ENCODE measurements at regions not wholly inside any gene's neighbourhood (a gene's known extent, or its start where the extent isn't known, plus 50 kb on each side); places are given as distances from the start of the nearest gene placed in this dataset.

DNA sequence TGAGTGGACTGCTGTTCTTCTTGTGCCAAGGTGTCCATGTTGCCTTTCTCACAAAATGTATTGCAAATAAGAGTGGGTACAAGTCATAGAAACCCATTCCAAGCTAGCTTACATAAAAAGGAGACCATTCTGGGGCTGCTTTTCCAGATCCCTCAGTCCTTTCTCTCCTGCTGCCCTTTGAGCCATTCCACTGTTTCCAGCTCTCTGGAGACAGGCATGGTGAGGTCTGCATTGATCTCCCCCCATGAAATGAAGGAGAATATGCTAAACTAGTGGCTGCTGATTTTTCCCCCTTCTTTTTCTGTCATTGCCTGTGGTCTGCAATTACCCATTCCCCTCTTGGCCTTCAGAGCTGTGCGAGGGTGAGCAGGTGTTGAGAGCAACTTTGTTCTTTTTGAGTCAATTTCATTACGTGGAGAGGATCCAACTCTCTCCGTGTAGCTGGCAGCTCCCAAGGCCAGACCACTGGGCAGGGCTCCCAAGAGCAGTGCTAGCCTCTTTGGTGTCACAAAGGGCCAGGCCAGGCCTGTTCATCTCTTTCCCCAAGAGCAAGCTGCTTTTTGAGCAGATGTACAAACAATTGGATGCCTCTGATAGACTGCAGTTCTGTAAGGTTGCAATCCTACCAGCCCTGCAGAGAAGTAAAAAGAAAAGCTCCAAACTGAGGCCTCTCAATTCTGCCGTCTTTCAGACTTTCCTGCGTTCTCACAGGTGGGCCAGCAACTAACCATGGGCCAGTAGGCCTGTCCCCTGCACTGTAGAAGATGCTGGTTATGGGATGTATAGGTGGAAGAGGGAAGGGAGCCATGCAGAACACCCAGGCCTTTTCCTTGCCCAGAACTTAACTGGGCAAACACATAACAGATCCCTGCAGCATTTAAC, 96.1 kb upstream of the ARMC2 start:
- DNase-seq (ENCODE audit: low spot score), result no peak

DNA sequence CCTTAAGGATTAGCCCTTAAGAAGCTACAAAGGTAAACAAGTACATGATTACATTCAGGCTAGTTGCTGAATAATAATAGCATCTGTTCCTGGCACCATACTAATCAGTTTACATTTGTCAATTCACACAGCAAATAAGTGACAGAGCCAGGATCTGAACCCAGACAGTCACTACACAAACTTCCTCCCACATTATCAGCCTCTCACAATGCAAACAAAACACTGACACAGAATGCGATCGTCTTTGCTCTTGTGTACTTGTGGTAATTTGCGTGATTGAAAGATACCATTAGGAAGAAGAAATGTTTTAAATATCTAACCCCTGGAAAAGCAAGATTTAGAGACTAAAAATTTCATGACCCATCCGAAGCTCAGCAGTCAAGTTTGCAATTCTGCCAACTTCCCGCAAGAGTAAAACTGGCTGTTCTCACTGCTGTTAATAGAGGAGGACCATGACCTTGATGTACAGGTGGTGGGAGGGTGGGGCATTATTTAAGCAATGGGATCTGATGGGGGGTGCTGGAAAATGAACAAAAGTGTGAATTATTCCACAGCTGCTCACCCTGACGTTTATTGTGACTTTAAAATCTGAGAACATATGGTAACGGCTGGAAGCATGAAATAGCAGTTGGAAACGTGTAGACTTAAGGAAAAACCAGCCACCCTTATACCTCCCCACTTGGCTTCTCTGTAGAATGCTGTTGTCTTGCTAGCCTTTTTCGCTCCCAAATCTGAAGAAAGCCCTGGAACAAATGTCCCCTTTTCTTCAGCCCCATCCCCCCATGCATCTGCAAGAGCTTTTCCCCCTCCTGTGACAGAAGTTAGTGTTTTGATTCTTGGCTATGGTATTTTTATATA, 95.3 kb upstream of the ARMC2 start:
- no peak for DNase-seq (ENCODE audit: low spot score)

DNA sequence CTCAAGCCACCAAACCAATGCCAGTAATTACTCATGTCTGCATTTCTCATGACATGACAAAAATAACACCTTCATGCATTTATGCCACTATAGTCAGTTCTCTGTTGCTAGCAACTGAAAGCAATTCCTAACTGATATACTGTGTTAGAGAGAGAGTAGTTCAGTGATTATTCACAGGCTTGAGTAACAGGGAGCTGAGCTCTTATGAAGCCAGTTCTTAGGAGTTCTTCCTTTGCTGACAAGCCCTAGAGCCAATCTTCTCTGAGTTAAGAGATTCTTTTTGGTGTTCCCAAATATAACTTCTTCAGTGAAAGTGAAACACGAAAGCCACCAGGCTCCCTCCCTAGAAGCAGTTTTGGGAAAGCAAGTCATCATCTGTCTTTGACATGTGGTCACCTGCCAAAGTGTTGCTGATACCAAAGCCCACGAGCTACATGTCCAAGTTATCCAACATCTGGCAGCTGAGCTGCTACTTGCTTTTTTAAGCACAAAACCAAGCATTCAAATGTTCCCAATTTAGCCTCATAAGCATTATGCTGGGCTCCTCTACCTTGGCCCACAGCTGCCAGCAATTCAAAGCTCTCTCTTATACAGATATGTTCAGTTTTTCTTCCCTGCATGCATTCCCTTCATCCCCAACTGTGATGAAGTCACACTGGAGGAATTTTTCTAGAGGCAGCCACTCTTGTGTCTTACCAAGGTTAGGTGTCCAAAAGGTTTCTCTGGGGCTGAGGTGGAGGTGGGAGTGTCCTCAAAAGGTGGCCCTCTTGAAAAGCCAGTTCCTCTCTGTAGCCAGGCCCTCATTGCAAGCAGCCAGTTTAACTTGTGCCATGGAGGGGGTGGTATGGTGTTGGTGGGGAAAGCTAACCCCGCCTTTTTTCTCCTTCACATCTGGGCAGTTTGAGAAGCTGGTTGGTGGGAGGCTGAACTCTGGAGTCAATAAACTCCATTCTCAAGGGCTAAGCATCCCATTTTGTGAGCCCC, 92.7 kb upstream of the ARMC2 start:
- no peak for DNase-seq (ENCODE audit: low spot score)

DNA sequence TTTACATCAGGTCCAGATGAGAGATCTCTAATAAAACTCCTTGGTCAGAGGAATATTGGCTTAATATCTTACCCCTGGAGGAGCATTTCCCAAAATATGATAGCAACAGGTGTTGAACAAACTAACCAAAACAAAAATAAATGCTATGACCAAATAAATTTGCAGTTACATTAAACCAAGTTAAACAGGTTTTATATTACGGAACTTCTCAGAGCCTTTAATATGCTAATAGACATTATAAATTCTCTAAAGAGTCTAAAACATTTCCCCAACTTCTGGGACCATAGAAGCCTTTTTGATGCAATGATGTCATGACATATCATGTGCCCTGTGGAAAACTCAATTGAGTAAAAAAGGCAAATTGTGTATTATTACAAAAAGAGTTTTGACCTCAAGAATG, 90.9 kb upstream of the ARMC2 start:
- no peak for DNase-seq (ENCODE audit: low spot score)

DNA sequence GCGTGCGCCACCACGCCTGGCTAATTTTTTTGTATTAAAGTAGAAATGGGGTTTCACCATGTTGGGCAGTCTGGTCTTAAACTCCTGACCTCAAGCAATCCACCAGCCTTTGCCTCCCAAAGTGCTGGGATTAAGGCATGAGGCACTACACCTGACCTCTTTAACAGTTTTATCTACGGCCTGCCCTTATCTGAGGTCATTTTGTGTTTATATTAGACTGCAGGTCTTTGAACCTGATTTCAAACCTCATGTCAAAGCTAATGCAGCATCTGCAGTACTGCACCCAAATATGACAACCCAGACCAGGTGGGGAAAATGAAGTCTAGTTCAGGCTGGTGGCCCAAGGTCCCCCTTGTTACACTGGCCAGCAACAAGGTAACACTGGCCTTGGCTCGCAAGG, 89.3 kb upstream of the ARMC2 start:
- no peak for DNase-seq (ENCODE audit: low spot score)

DNA sequence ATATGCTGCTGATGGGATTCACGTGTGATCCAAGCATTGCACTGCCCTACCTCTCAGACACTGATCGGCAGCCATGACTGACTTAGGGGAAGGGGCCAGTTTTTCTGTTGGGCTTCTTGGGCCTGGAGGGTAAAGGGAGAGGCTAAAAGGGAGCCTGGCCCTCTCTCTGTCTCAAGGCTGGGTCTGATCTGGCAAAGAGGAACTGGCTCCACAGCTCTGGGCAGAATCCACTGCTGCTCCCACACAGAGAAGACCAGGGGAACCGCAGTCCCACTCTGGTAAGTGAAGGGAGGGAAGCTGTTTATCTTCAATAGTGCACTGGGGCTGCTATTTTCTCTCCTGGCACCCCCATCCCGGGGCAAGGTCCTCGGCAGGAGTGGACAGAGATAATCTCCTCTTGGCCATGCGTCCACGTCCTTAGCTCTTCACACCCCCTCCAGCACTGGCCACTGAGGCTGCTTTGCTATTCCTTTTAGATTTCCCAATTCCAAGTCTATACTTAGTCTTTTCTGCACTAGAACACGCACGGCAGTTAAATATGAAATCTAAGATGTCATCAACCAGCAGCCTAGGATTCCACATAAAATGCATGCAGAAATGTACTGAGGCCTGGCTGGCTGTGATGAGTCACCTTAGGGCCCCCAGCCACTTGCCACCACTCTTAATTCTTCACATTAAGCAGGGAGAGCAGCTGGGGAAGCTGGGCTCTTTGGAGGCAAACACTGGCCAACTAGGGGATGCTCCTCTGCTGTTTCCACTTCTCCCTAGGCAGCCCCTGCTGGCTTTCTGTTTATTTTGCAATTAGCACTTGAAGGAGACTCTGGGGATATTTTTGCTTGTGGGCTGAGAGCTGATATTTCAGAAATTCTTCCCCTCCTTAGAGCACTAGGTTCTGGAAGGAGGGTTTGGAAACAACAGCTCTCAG, 87.8 kb upstream of the ARMC2 start:
- no peak for DNase-seq (ENCODE audit: low spot score)

DNA sequence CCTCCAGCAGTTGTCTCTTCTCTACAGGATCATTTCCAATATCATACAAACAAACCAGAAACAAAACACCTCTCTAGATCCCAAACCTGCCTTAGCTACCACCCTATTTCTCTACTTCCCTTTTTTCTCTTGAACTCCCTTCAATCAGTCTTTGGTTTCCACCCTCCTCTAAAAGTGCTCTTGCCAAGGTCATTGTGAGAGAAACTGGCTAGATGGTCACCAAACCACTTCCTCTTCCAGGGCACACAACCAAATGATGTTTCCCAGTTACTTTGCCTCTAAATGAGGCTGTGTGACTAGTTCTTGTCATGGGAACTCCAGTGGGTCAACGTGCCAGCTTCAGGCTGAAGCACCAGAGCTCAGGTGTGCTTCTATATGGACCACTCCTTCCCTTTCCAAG, 85.8 kb upstream of the ARMC2 start:
- no peak for DNase-seq (ENCODE audit: low spot score)

DNA sequence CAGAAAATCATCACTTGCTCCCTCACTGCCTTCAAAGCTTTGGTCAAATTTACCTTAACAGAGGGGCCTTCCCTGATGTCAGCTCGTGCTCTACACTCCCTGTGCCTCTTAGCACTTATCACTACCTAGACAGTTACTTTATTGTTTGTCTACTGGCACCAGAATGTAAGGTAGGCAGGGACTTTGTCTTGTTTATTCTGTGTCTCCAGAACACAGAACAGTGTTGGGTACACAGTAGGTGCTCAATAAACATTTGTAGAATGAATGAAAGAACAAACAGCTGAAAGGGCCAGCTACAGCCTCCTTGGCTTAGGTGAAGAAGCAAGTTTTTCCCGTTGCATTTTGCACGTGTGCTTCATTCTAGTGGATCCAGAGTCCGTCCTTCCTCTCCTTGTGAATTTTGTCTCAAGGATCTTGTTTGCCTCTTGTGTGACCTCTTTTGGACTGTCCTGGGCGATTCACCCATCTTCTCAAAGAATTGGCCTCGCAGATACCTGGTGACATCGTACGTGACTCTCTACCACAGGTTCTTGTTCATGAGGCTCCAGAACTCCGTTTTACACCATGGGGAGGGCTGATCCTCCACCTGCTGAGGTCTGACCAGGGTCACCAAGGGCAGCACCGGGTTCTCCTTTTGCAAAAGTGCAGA, 84.2 kb upstream of the ARMC2 start:
- no peak for DNase-seq (ENCODE audit: low spot score)

DNA sequence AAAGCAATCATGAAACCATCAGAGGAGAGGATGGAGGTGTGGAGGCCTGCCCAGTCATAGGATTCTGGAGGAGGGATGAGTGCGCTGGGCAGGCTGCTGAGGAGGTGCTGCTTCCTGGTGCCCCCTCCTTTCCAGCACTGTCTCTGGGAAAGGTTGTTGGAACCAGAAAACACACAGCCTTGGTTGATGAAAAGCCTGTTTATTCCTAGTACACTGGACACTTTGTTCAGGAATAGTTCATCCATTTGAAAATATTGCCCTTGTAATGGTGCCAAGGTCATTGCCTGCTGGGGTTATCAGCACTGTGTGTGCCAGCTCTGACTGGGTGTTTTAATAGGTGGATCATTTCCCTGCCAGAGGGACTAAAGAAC, 83.7 kb upstream of the ARMC2 start:
- no peak for DNase-seq (ENCODE audit: low spot score)

DNA sequence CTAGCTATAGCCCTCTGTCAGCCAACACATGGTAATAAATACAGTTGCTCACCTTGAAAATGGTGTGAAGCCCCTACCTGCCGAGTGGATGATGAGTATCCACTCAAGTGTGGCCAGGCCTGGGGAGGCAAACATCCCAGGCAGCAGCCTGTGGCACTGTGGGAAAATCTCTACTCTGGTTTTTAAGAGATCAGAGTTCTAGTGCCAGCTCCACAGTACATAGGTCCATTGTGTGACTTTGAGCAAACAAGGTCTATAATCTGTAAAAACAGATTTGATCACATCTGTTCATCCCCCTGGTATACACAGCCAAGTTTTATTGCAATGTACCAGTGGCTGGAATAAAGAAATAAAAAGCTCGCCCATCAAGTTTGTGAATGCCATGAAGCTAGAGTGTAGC, 82.7 kb upstream of the ARMC2 start:
- no peak for DNase-seq (ENCODE audit: low spot score)

DNA sequence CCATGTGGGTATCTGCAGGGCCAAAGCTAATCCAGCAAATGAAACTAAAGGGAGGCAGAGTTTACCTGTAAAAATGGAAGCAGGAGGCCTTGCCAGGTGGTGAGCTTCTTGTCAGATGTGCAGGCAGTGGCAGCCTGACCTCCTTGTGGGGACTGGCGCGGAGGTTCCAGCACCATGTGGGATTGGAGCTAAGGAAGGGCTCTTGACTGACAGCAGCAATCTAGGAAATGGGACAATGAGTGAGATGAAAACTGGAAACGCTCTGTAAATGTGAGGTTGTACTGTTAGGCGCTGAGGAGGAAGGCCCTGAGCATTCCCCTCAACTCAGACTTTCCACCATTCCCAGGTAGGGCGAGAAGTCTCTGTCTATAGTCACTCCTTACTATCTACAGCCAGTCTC, 81.8 kb upstream of the ARMC2 start:
- DNase-seq (ENCODE audit: low spot score), result no peak

DNA sequence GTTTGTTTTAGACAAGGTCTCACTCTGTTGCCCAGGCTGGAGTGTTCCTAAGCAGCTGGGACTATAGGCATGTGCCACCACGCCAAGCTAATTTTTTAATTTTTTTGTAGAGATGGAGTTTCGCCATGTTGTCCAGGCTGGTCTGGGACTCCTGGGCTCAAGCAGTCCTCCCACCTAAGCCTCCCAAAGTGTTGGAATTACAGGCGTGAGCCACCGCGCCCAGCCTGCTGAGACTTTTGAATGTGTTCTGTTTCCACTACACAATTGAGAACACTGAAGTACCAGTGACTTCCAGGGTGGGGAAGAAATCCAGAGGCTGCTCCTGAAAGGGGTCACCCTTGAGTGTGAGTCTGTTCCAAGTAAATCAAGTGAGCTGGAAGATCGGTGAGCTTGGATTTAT, 81.3 kb upstream of the ARMC2 start:
- no peak for DNase-seq (ENCODE audit: low spot score)

DNA sequence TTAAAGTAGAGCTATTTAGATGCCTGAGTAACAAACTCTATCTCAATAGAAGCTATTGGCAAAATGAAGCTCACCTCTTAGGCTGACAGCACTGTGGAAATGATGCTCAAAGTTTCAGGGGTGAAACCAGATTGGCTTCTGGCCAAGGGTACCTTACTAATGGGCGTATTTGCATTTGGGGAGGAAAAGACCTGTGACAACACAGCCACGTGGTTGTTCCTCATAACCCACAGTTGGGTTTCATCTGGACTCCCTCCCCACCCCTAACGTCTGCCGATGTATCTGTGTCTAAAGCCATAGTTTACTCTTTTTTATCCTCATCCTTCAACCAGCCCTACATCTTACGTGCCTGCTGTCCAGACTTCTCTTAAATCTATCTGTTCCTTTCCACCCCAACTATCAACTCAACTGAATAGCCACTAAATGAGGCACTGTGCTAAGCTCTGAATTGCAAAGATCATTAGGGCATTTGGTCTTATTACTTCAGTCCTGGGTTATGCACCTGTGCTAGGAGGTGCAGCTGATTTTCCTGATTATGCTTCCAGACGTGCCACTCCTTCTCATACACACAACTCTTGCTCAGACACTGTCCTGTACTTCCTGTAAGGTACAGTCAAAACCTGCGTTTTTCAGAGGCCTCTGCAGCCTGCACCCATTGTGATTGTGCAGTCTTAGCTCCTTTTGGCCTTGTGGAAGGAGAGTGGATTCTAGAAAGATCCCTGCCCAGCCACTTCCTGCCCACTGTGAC, 80.6 kb upstream of the ARMC2 start:
- DNase-seq (ENCODE audit: low spot score), result no peak

DNA sequence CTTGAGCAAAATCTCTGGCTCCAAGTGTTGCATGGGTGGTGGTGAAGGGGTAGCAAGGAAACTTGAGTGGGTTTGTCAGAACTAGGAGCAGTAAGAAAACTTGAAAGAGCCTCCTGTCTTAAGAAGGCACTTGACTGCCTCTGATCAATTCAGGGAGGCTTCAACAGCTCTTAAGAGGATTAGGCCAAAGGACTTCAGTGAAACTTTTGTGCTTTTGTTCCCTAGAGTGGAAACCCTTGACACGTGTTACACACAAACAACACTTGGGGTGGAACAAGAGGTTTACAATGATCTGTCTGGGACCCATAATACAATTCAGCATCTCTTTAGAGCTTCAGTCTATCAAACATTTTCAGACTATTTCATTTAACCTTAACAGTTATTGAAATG, 80.1 kb upstream of the ARMC2 start:
- no peak for DNase-seq (ENCODE audit: low spot score)

DNA sequence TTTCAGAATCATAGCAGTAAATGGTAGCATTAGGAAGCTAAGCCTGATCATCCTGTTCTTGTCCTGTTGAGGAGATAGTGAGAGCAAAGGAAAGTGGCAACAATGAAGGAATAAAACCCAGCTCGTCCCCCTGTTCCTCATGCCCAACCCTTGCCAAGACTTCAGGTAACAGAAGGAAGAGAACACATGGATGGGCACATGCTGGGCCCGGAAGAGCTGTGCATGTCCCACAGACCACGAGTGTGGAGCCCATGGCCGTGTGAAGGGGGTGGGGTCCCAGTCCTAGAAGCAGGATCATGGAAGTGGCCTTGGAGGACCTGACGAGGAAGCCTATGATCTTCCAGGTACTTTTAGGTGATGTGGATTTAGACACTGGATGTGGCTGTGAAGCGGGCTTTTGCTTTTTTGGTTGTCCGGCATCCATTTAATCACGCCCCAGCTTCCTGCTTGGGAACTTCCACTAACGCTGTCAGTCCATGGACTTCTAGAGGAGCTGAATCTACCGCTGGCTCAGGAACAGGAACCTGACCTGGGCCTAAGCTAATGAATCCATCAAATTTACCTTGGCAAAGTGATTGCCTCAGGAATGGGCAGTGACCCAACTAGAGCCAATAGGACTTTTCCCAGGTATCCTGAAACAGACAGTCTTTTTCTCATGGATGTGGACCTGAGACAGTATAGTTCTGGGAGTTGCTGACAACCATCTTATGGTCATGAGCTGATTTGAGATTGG, 79.3 kb upstream of the ARMC2 start:
- DNase-seq (ENCODE audit: low spot score), result no peak

DNA sequence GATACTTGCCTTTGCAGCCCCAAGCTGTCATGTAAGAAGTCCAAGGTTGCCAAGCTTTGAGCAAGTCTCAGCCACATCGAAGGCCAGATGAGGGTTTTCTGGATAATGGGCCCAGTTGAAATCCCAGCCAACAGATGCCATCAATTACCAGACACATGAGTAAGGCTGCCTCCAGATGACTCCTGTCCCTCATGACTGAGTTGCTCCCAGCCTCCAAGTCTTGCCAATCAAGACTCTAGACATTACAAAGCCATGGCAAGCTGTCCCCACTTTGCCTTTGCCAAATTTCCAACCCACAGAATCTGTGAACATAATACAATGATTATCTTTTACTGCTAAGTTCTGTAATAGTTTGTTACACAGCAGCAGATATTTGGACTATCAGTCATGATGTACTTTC, 76.8 kb upstream of the ARMC2 start:
- no peak for DNase-seq (ENCODE audit: low spot score)

DNA sequence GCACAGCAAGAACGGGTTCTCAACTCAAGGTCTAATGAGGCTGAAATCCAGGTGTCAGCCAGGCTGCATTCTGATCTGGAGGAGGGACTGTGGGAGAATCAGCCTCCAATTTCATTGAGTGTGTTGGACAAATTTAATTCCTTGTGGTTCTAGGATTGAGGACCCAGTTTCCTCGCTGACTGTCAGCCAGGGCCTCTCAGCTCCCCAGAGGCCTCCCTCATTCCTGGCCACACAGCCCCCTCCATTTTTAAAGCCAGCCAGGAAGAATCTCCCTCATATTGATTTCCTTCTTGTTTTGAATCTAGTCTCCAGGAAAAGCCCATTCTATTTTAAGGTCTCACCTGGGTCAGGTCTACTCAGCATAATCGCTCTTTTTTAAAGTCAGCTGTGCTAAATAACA, 73.7 kb upstream of the ARMC2 start:
- DNase-seq (ENCODE audit: low spot score), result no peak

DNA sequence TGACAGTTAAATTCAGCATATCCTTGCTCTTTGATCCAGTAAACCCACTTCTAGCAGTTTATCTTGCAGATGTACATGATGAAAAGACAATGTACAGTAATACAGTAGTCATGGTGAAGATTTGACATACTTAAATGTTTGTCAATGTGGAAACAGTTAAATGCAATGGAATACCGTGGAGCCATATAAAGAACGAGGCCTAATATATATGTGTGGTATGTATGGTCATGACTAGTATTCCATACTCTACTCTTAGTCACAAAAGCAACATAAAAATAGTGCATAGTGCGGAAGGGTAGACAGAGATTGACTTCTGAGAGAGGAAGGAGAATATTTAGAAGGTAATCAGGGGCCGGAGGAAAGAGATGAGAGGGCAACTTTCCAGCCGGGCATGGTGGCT, 70.7 kb upstream of the ARMC2 start:
- DNase-seq (ENCODE audit: low spot score), result no peak
